ENCODE measurements at regions not wholly inside any gene's neighbourhood (a gene's known extent, or its start where the extent isn't known, plus 50 kb on each side); places are given as distances from the start of the nearest gene placed in this dataset.

- no peak overlapping the region; the same call in 1 of the 2 replicates for H4K8ac ChIP-seq (ENCODE audit: extremely low read depth, insufficient read depth, low read length)
- WGBS, 2 experiments (ENCODE audit: extremely low coverage in 1 of 2, insufficient coverage in 1 of 2, insufficient read length in 1 of 2, insufficient replicate concordance in 2 of 2, low coverage in 1 of 2, low lambda C conversion rate in 2 of 2, missing lambda C conversion rate in 1 of 2), result 75% methylated on average over 9 of the region's 9 CpGs; no CpG with 5 or more reads in 1 of the 2 experiments
- ChIA-PET CTCF (ENCODE audit: partially characterized antibody) (interaction anchor here (1.0 to 1.8 kb wide), 5 partner anchors 11 to 106 kb away, joined by 3 to 7 read pairs (median 4); no protein-coding TSS in a partner anchor), POLR2A (ENCODE audit: partially characterized antibody) (no interaction called here)
- TF ChIP-seq CBX5 (IDR thresholded peaks at IDR 0.05; ENCODE audit: low read depth, low read length) (no peak), CTCF (IDR thresholded peaks at IDR 0.05; ENCODE audit: control extremely low read depth in 1 of 3, insufficient read depth in 1 of 3, low read depth in 1 of 3, low read length in 3 of 3) (no peak), RBBP5 (IDR thresholded peaks at IDR 0.05; ENCODE audit: borderline replicate concordance, low read depth, low read length) (no peak), EP300 (IDR thresholded peaks at IDR 0.05; ENCODE audit: borderline replicate concordance in 1 of 2, low read depth in 2 of 2, low read length in 2 of 2) (no peak), SP4 (IDR thresholded peaks at IDR 0.05; ENCODE audit: low read length) (no peak), MAX (IDR thresholded peaks at IDR 0.05) (no peak), USF2 (IDR thresholded peaks at IDR 0.05; ENCODE audit: low read length) (no peak)
- FAIRE-seq (no peak), DNase-seq (ENCODE audit: low read depth in 1 of 2, low spot score in 2 of 2) (no peak)
- H3K4ac ChIP-seq (replicated peaks; ENCODE audit: insufficient read length, low read depth, low read length), result no peak overlapping the region
- H4K5ac ChIP-seq (ENCODE audit: insufficient read length, low read depth, low read length), result no peak overlapping the region
- no peak overlapping the region for H2BK120ac ChIP-seq (replicated peaks; ENCODE audit: low read depth, low read length)
- H3K23me2 ChIP-seq (ENCODE audit: low read depth, low read length), result no peaks in the 10 kb centered on the region
- no peaks in the 10 kb centered on the region for H3K4me1 ChIP-seq (replicated peaks in 1 of 4; ENCODE audit: control insufficient read depth in 3 of 4, insufficient read depth in 4 of 4, low read length in 3 of 4)
- no peak overlapping the region for H2BK12ac ChIP-seq (ENCODE audit: low read depth, low read length)
- no peak overlapping the region for H3K4me3 ChIP-seq (ENCODE audit: extremely low read depth in 1 of 4, insufficient read depth in 2 of 4, low read depth in 3 of 4, low read length in 4 of 4)
- no peak overlapping the region for H3K9ac ChIP-seq (replicated peaks in 1 of 4; ENCODE audit: extremely low read depth in 1 of 4, low read depth in 3 of 4, low read length in 3 of 4)
- H3K9me3 ChIP-seq (ENCODE audit: insufficient read depth in 2 of 2, low read depth in 1 of 2, low read length in 1 of 2), result no peaks in the 10 kb centered on the region
- H4K20me1 ChIP-seq (replicated peaks in 1 of 2; ENCODE audit: control insufficient read depth in 1 of 2, insufficient read depth in 2 of 2, low read length in 2 of 2), result no peaks in the 10 kb centered on the region
- H3K27me3 ChIP-seq (replicated peaks in 1 of 4; ENCODE audit: control insufficient read depth in 3 of 4, extremely low read depth in 1 of 4, insufficient read depth in 3 of 4, low read length in 3 of 4), result no peaks in the 10 kb centered on the region
- no peak overlapping the region for H2AFZ ChIP-seq (ENCODE audit: low read length)
- H3K36me3 ChIP-seq (ENCODE audit: control insufficient read depth in 2 of 4, insufficient read depth in 4 of 4, low read length in 3 of 4), result no peaks in the 10 kb centered on the region
- H2BK20ac ChIP-seq (ENCODE audit: low read length), result no peak overlapping the region
- no peaks in the 10 kb centered on the region for H3K79me2 ChIP-seq (ENCODE audit: control insufficient read depth in 1 of 2, insufficient read depth in 2 of 2, low read length in 2 of 2)
- no peak overlapping the region for H2BK15ac ChIP-seq (ENCODE audit: low read length)
- no peak overlapping the region for H3K56ac ChIP-seq (replicated peaks; ENCODE audit: insufficient read length, low read depth, low read length)
- H2AK5ac ChIP-seq (ENCODE audit: low read depth, low read length), result no peak overlapping the region
- H3K18ac ChIP-seq (ENCODE audit: extremely low read depth, low read length), result no peak overlapping the region
- no peak overlapping the region for H3K14ac ChIP-seq (ENCODE audit: insufficient read length)
- H3K27ac ChIP-seq (ENCODE audit: low read depth, low read length), result no peak overlapping the region
- H3K4me2 ChIP-seq (ENCODE audit: insufficient read depth in 1 of 2, low read depth in 2 of 2, low read length in 2 of 2), result no peak overlapping the region
- no peak overlapping the region for H4K91ac ChIP-seq (replicated peaks; ENCODE audit: insufficient read length, low read length)
- no peaks in the 10 kb centered on the region for H3K79me1 ChIP-seq (ENCODE audit: low read depth, low read length)
- H2BK5ac ChIP-seq (ENCODE audit: low read depth, low read length), result no peak overlapping the region
- no peak overlapping the region for H3K23ac ChIP-seq (ENCODE audit: insufficient read length)
These were observed 400.8 kb upstream of the PROK2 start for GRCh38 chr3:72185549-72186399.

Measured in H1 (cell line).